NCI-H1092 (cell line): ENCODE measurements at regions not wholly inside any gene's neighbourhood (a gene's known extent, or its start where the extent isn't known, plus 50 kb on each side); places are given as distances from the start of the nearest gene placed in this dataset.

ENCODE experiments used
- DNase-seq: peaks from one replicate; lab custom pipeline; 2025; lab: John Stamatoyannopoulos, UW

GRCh38 chr11:62073061-62073460, 50.8 kb upstream of the INCENP start:
- DNase-seq = no peak

- no peak for DNase-seq
Measured at GRCh38 chr11:62071408-62071807, 52.4 kb upstream of the INCENP start.

GRCh38 chr11:62069986-62070919, 53.6 kb upstream of the INCENP start:
- DNase-seq = peak; percentile 28

GRCh38 chr11:62069374-62069773, 54.4 kb upstream of the INCENP start:
- no peak for DNase-seq

- no peak for DNase-seq
Measured at GRCh38 chr11:62068730-62069129, 55.1 kb upstream of the INCENP start.

GRCh38 chr11:62067741-62068140, 56.1 kb upstream of the INCENP start:
- no peak for DNase-seq

- no peak for DNase-seq
Measured at GRCh38 chr11:62064221-62064620, 59.6 kb upstream of the INCENP start.

- no peak for DNase-seq
Measured at GRCh38 chr11:62062223-62062861, 61.5 kb upstream of the INCENP start.

- DNase-seq = no peak
Measured at GRCh38 chr11:62061356-62062222, 62.2 kb upstream of the INCENP start.

- DNase-seq = no peak
Measured at GRCh38 chr11:62057069-62057468, 66.7 kb upstream of the INCENP start.

GRCh38 chr11:62055970-62056369, 67.8 kb upstream of the INCENP start:
- DNase-seq = no peak

GRCh38 chr11:62054484-62055121, 69.2 kb upstream of the INCENP start:
- DNase-seq = peak; percentile 56

GRCh38 chr11:62054081-62054480, 69.7 kb upstream of the INCENP start:
- DNase-seq = no peak

- no peak for DNase-seq
Measured at GRCh38 chr11:62050716-62051115, 73.1 kb upstream of the INCENP start.

GRCh38 chr11:62048100-62048499, 75.7 kb upstream of the INCENP start:
- no peak for DNase-seq

GRCh38 chr11:62046568-62047100, 77.2 kb upstream of the INCENP start:
- no peak for DNase-seq

GRCh38 chr11:62044639-62045121, 77.2 kb upstream of the FTH1 start:
- DNase-seq = no peak

- no peak for DNase-seq
Measured at GRCh38 chr11:62035293-62035692, 67.9 kb upstream of the FTH1 start.

GRCh38 chr11:62034036-62034338, 66.6 kb upstream of the FTH1 start:
- DNase-seq = no peak

- DNase-seq = no peak
Measured at GRCh38 chr11:62033191-62034035, 66.0 kb upstream of the FTH1 start.
